Skeletal muscle cell (primary cell): ENCODE measurements at regions not wholly inside any gene's neighbourhood (a gene's known extent, or its start where the extent isn't known, plus 50 kb on each side); places are given as distances from the start of the nearest gene placed in this dataset.

Source experiments
- DNase-seq: peaks from one replicate; pipeline ENCODE4 v3.0.0-alpha.2; 2010; ENCODE audit warnings: low read depth
- H3K4me3 ChIP-seq: 2 replicates; pipeline ENCODE4 v1.5.1; 2011; ENCODE audit warnings: low read depth, mild to moderate bottlenecking, control low read depth, low read length, moderate library complexity

- no peak overlapping the region for H3K4me3 ChIP-seq
- no peak for DNase-seq
Measured at GRCh38 chr5:56327809-56328208, 94.7 kb upstream of the ANKRD55 start.

- no peak for DNase-seq
- no peak overlapping the region for H3K4me3 ChIP-seq
Measured at GRCh38 chr5:56326770-56327169, 93.6 kb upstream of the ANKRD55 start.

- no peak for DNase-seq
- no peak overlapping the region for H3K4me3 ChIP-seq
Measured at GRCh38 chr5:56326116-56326515, 93.0 kb upstream of the ANKRD55 start.

GRCh38 chr5:56325039-56325438, 91.9 kb upstream of the ANKRD55 start:
- no peak overlapping the region for H3K4me3 ChIP-seq
- DNase-seq, result no peak

- no peak overlapping the region for H3K4me3 ChIP-seq
- DNase-seq, result peak; percentile 56
Measured at GRCh38 chr5:56323505-56323904, 90.4 kb upstream of the ANKRD55 start.

- DNase-seq, result no peak
- H3K4me3 ChIP-seq, result no peak overlapping the region
Measured at GRCh38 chr5:56322592-56322991, 89.5 kb upstream of the ANKRD55 start.

GRCh38 chr5:56321236-56321881, 88.2 kb upstream of the ANKRD55 start:
- H3K4me3 ChIP-seq, result no peak overlapping the region
- no peak for DNase-seq

GRCh38 chr5:56320686-56321085, 87.6 kb upstream of the ANKRD55 start:
- DNase-seq, result no peak
- no peak overlapping the region for H3K4me3 ChIP-seq

GRCh38 chr5:56319526-56320181, 86.5 kb upstream of the ANKRD55 start:
- peak; percentile 78 for DNase-seq
- no peak overlapping the region for H3K4me3 ChIP-seq

GRCh38 chr5:56317923-56318561, 84.9 kb upstream of the ANKRD55 start:
- no peak overlapping the region for H3K4me3 ChIP-seq
- no peak for DNase-seq

GRCh38 chr5:56316299-56316994, 83.3 kb upstream of the ANKRD55 start:
- H3K4me3 ChIP-seq, result no peak overlapping the region
- DNase-seq, result no peak

- no peak for DNase-seq
- H3K4me3 ChIP-seq, result no peak overlapping the region
Measured at GRCh38 chr5:56314529-56314928, 81.4 kb upstream of the ANKRD55 start.

- no peak for DNase-seq
Measured at GRCh38 chr5:56313596-56313995, 80.5 kb upstream of the ANKRD55 start.

GRCh38 chr5:56313004-56313531, 79.9 kb upstream of the ANKRD55 start:
- no peak overlapping the region for H3K4me3 ChIP-seq
- DNase-seq, result no peak

More at GRCh38 chr5:56313596-56313995, 80.5 kb upstream of the ANKRD55 start:
- no peak overlapping the region for H3K4me3 ChIP-seq

- no peak for DNase-seq
- H3K4me3 ChIP-seq, result no peak overlapping the region
Measured at GRCh38 chr5:56311306-56311905, 78.3 kb upstream of the ANKRD55 start.

GRCh38 chr5:56310711-56311204, 77.6 kb upstream of the ANKRD55 start:
- no peak overlapping the region for H3K4me3 ChIP-seq

GRCh38 chr5:56309262-56309826, 76.2 kb upstream of the ANKRD55 start:
- DNase-seq, result no peak
- no peak overlapping the region for H3K4me3 ChIP-seq

More at GRCh38 chr5:56310711-56311204, 77.6 kb upstream of the ANKRD55 start:
- DNase-seq, result no peak

GRCh38 chr5:56307714-56308333, 74.7 kb upstream of the ANKRD55 start:
- DNase-seq, result no peak
- H3K4me3 ChIP-seq, result no peak overlapping the region
